ENCODE measurements at regions not wholly inside any gene's neighbourhood (a gene's known extent, or its start where the extent isn't known, plus 50 kb on each side); places are given as distances from the start of the nearest gene placed in this dataset.
A peak's percentile ranks its signal among the peaks of the same experiment; 100 is the strongest.

DNA sequence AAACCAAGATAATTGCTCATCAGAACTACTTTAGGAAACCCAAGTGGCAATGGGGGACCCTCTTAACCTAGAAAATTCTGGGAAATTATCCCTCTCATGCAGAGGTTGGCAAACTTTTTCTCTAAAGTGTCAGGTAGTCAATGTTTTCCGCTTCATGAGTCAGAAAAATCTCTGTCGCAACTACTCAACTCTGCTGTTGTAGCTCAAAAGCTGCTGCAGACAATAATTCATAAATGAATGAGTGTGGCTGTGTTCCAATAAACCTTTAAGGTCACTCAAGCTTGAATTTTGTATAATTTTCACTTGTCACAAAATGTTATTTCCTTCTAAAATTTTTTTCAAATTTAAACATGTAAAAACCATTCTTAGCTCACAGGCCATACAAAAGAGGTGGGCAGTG lies 193.4 kb upstream of the MID1 start:
- no peak overlapping the region for H3K4me3 ChIP-seq
- H3K4me2 ChIP-seq = no peak overlapping the region
- no peaks in the 10 kb centered on the region for H3K9me3 ChIP-seq
- TF ChIP-seq KDM5A (IDR thresholded peaks at IDR 0.05) (no peak), HOXB13 (CRISPR knock-in tag; IDR thresholded peaks at IDR 0.05; ENCODE audit: low read depth) (no peak), SREBF2 (IDR thresholded peaks at IDR 0.05) (no peak), RARB (CRISPR knock-in tag; IDR thresholded peaks at IDR 0.05) (no peak), MAFK (IDR thresholded peaks at IDR 0.05; ENCODE audit: partially characterized antibody) (no peak), JUN (IDR thresholded peaks at IDR 0.05) (no peak)
- TF ChIP-seq, protein P1, sequence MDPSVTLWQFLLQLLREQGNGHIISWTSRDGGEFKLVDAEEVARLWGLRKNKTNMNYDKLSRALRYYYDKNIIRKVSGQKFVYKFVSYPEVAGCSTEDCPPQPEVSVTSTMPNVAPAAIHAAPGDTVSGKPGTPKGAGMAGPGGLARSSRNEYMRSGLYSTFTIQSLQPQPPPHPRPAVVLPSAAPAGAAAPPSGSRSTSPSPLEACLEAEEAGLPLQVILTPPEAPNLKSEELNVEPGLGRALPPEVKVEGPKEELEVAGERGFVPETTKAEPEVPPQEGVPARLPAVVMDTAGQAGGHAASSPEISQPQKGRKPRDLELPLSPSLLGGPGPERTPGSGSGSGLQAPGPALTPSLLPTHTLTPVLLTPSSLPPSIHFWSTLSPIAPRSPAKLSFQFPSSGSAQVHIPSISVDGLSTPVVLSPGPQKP (IDR thresholded peaks at IDR 0.05; ENCODE audit: low read depth, low read length) = no peak
- 88% methylated on average over 2 of the region's 2 CpGs for whole genome bisulfite sequencing (ENCODE audit: missing lambda C conversion rate)
- FAIRE-seq (peak; percentile 36), DNase-seq (ENCODE audit: low read depth in 1 of 2, low spot score in 1 of 2) (no peak), ATAC-seq (no peak)
- CTCF ChIA-PET = no interaction called here
- no peak overlapping the region for H3K27ac ChIP-seq
- H3K4me1 ChIP-seq = no peaks in the 10 kb centered on the region
- POLR2A ChIA-PET = no interaction called here

DNA sequence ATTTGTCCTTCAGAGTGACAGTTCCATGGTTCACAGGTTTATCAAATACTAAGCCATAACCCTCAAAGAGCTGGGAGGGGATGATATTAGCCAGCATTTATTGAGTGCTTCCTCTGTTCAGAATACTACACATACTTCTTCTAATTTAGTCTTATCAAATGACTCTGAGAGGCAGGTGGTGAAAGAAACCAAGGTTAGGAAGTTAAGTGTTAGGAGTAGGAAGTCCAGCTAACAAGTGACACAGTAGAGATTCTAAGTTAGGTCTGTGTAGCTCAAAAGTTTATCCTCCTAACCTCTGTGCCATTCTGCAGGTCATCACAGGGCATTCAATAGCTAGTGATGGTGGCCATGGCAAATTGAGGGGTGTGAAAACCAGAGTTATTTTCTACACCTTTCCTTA lies 198.3 kb upstream of the MID1 start:
- CTCF ChIA-PET = no interaction called here
- ATAC-seq (no peak), FAIRE-seq (no peak), DNase-seq (ENCODE audit: low read depth in 1 of 2, low spot score in 1 of 2) (no peak)
- Histone ChIP-seq H3K4me2 (no peak overlapping the region), H3K4me1 (no peaks in the 10 kb centered on the region), H3K27ac (no peak overlapping the region), H3K9me3 (no peaks in the 10 kb centered on the region), H3K4me3 (no peak overlapping the region)
- POLR2A ChIA-PET = no interaction called here
- TF ChIP-seq, protein P2, sequence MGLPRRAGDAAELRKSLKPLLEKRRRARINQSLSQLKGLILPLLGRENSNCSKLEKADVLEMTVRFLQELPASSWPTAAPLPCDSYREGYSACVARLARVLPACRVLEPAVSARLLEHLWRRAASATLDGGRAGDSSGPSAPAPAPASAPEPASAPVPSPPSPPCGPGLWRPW (IDR thresholded peaks at IDR 0.05) = no peak
- TF ChIP-seq, protein P3, sequence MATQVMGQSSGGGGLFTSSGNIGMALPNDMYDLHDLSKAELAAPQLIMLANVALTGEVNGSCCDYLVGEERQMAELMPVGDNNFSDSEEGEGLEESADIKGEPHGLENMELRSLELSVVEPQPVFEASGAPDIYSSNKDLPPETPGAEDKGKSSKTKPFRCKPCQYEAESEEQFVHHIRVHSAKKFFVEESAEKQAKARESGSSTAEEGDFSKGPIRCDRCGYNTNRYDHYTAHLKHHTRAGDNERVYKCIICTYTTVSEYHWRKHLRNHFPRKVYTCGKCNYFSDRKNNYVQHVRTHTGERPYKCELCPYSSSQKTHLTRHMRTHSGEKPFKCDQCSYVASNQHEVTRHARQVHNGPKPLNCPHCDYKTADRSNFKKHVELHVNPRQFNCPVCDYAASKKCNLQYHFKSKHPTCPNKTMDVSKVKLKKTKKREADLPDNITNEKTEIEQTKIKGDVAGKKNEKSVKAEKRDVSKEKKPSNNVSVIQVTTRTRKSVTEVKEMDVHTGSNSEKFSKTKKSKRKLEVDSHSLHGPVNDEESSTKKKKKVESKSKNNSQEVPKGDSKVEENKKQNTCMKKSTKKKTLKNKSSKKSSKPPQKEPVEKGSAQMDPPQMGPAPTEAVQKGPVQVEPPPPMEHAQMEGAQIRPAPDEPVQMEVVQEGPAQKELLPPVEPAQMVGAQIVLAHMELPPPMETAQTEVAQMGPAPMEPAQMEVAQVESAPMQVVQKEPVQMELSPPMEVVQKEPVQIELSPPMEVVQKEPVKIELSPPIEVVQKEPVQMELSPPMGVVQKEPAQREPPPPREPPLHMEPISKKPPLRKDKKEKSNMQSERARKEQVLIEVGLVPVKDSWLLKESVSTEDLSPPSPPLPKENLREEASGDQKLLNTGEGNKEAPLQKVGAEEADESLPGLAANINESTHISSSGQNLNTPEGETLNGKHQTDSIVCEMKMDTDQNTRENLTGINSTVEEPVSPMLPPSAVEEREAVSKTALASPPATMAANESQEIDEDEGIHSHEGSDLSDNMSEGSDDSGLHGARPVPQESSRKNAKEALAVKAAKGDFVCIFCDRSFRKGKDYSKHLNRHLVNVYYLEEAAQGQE (IDR thresholded peaks at IDR 0.05) = no peak

DNA sequence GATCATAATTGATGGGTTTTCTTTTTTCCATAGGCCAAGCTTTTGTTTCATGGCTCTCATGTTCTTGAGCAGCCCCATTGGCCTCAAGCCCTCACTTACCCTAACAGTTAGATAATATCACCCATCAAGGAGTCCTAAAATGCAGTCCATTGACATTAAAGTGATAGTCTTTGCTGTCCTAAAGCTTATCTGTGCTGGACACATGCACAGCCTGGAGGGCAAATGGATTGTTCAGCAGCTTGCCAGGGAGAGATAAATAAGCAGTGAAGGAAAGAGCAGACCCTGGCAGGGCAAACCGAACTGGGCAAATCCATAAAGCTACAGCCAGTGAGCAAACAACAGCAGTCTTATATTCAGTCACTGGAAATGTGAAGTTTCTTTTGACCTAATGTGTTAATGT lies 199.6 kb upstream of the MID1 start:
- Histone ChIP-seq H3K4me1 (no peaks in the 10 kb centered on the region), H3K27ac (no peak overlapping the region), H3K4me2 (no peak overlapping the region), H3K9me3 (no peaks in the 10 kb centered on the region), H3K4me3 (no peak overlapping the region)
- FAIRE-seq (no peak), DNase-seq (ENCODE audit: low read depth in 1 of 2, low spot score in 1 of 2) (no peak), ATAC-seq (no peak)
- CTCF ChIA-PET = interaction anchor here (0.6 kb wide), 1 partner anchor 40 kb away, joined by 3 read pairs; no protein-coding TSS in a partner anchor
- WGBS (ENCODE audit: missing lambda C conversion rate) = 69% methylated on average over 1 of the region's 1 CpG
- no peak for TF ChIP-seq POLR2A (IDR thresholded peaks at IDR 0.05; ENCODE audit: low read length)
- no peak for TF ChIP-seq NFE2L2 (conservative IDR thresholded peaks at IDR 0.05; ENCODE audit: low read length)
- no peak for TF ChIP-seq HOXB5 (CRISPR knock-in tag; IDR thresholded peaks at IDR 0.05)
- TF ChIP-seq, protein P1 (IDR thresholded peaks at IDR 0.05; ENCODE audit: low read depth, low read length) = no peak
- TF ChIP-seq, protein P4, sequence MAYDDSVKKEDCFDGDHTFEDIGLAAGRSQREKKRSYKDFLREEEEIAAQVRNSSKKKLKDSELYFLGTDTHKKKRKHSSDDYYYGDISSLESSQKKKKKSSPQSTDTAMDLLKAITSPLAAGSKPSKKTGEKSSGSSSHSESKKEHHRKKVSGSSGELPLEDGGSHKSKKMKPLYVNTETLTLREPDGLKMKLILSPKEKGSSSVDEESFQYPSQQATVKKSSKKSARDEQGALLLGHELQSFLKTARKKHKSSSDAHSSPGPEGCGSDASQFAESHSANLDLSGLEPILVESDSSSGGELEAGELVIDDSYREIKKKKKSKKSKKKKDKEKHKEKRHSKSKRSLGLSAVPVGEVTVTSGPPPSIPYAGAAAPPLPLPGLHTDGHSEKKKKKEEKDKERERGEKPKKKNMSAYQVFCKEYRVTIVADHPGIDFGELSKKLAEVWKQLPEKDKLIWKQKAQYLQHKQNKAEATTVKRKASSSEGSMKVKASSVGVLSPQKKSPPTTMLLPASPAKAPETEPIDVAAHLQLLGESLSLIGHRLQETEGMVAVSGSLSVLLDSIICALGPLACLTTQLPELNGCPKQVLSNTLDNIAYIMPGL (CRISPR knock-in tag; IDR thresholded peaks at IDR 0.05; ENCODE audit: borderline replicate concordance) = no peak
- TF ChIP-seq PHF8 (IDR thresholded peaks at IDR 0.05; ENCODE audit: borderline replicate concordance, low read depth) = no peak
- TF ChIP-seq, protein P5, sequence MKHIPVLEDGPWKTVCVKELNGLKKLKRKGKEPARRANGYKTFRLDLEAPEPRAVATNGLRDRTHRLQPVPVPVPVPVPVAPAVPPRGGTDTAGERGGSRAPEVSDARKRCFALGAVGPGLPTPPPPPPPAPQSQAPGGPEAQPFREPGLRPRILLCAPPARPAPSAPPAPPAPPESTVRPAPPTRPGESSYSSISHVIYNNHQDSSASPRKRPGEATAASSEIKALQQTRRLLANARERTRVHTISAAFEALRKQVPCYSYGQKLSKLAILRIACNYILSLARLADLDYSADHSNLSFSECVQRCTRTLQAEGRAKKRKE (CRISPR knock-in tag; IDR thresholded peaks at IDR 0.05; ENCODE audit: low read depth) = no peak
- TF ChIP-seq, protein P6, sequence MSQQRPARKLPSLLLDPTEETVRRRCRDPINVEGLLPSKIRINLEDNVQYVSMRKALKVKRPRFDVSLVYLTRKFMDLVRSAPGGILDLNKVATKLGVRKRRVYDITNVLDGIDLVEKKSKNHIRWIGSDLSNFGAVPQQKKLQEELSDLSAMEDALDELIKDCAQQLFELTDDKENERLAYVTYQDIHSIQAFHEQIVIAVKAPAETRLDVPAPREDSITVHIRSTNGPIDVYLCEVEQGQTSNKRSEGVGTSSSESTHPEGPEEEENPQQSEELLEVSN (IDR thresholded peaks at IDR 0.05; ENCODE audit: borderline replicate concordance, low read depth) = no peak
- TF ChIP-seq RARB (CRISPR knock-in tag; IDR thresholded peaks at IDR 0.05) = no peak
- POLR2A ChIA-PET = no interaction called here
